ENCODE measurements at regions not wholly inside any gene's neighbourhood (a gene's known extent, or its start where the extent isn't known, plus 50 kb on each side); places are given as distances from the start of the nearest gene placed in this dataset.

DNA sequence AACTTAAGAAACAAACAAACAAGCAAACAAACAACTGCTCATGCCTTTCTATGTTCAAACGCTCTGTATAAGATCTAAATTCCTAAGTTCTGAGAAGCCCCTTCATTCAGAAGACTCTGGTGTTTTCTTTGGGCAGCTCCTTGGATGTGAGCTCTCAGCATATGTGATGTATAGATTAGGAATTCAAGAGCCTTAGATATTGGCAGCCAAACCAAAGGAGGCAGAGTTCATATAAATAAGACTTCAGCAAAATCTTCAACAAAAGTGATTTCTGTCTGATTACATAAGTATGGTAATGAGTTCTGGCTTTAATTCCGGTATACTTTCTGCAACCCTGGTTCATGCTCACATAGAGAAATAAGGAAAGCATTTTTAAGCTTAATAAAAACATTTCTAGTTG is 145.6 kb downstream of the DYRK2 start:
- Histone ChIP-seq H4K5ac (ENCODE audit: insufficient read length, low read depth, low read length) (no peak overlapping the region), H3K18ac (ENCODE audit: extremely low read depth, low read length) (no peak overlapping the region), H2BK120ac (replicated peaks; ENCODE audit: low read depth, low read length) (no peak overlapping the region), H4K8ac (ENCODE audit: extremely low read depth, insufficient read depth, low read length) (no peak overlapping the region), H3K79me2 (ENCODE audit: control insufficient read depth in 1 of 2, insufficient read depth in 2 of 2, low read length in 2 of 2) (no peaks in the 10 kb centered on the region), H3K79me1 (ENCODE audit: low read depth, low read length) (no peaks in the 10 kb centered on the region), H2AK5ac (ENCODE audit: low read depth, low read length) (no peak overlapping the region), H2AFZ (ENCODE audit: low read length) (no peak overlapping the region), H4K91ac (replicated peaks; ENCODE audit: insufficient read length, low read length) (no peak overlapping the region), H3K23ac (ENCODE audit: insufficient read length) (no peak overlapping the region), H2BK15ac (ENCODE audit: low read length) (no peak overlapping the region), H3K27me3 (replicated peaks in 1 of 4; ENCODE audit: control insufficient read depth in 3 of 4, extremely low read depth in 1 of 4, insufficient read depth in 3 of 4, low read length in 3 of 4) (no peaks in the 10 kb centered on the region), H2BK20ac (ENCODE audit: low read length) (no peak overlapping the region), H3K14ac (ENCODE audit: insufficient read length) (no peak overlapping the region), H4K20me1 (replicated peaks in 1 of 2; ENCODE audit: control insufficient read depth in 1 of 2, insufficient read depth in 2 of 2, low read length in 2 of 2) (no peaks in the 10 kb centered on the region), H3K23me2 (ENCODE audit: low read depth, low read length) (no peaks in the 10 kb centered on the region), H3K4me3 (ENCODE audit: extremely low read depth in 1 of 4, insufficient read depth in 2 of 4, low read depth in 3 of 4, low read length in 4 of 4) (no peak overlapping the region), H3K9me3 (ENCODE audit: insufficient read depth in 2 of 2, low read depth in 1 of 2, low read length in 1 of 2) (no peaks in the 10 kb centered on the region; a peak in 1 of 4 replicates), H3K27ac (ENCODE audit: low read depth, low read length) (no peak overlapping the region), H3K9ac (replicated peaks in 1 of 4; ENCODE audit: extremely low read depth in 1 of 4, low read depth in 3 of 4, low read length in 3 of 4) (no peak overlapping the region), H3K56ac (replicated peaks; ENCODE audit: insufficient read length, low read depth, low read length) (no peak overlapping the region), H3K36me3 (ENCODE audit: control insufficient read depth in 2 of 4, insufficient read depth in 4 of 4, low read length in 3 of 4) (no peaks in the 10 kb centered on the region), H2BK5ac (ENCODE audit: low read depth, low read length) (no peak overlapping the region), H3K4ac (replicated peaks; ENCODE audit: insufficient read length, low read depth, low read length) (no peak overlapping the region), H3K4me2 (ENCODE audit: insufficient read depth in 1 of 2, low read depth in 2 of 2, low read length in 2 of 2) (no peak overlapping the region), H2BK12ac (ENCODE audit: low read depth, low read length) (no peak overlapping the region), H3K4me1 (replicated peaks in 1 of 4; ENCODE audit: control insufficient read depth in 3 of 4, insufficient read depth in 4 of 4, low read length in 3 of 4) (peaks cover 0 to 4% (median 0%) of the 10 kb centered on the region in 4 experiments; a peak in 2 of 7 replicates)
- DNase-seq (ENCODE audit: low read depth in 1 of 2, low spot score in 2 of 2), result no peak
- WGBS, 2 experiments (ENCODE audit: extremely low coverage in 1 of 2, insufficient coverage in 1 of 2, insufficient read length in 1 of 2, insufficient replicate concordance in 2 of 2, low coverage in 1 of 2, low lambda C conversion rate in 2 of 2, missing lambda C conversion rate in 1 of 2), result 86% methylated on average over 2 of the region's 2 CpGs; no CpG with 5 or more reads in 1 of the 2 experiments
- ChIA-PET POLR2A (ENCODE audit: partially characterized antibody) (no interaction called here), CTCF (ENCODE audit: partially characterized antibody) (interaction anchor here (1.1 to 1.3 kb wide), 2 partner anchors 10 kb away, joined by 3 to 4 read pairs; no protein-coding TSS in a partner anchor)
- FAIRE-seq, result no peak
- TF ChIP-seq MAFK (IDR thresholded peaks at IDR 0.05; ENCODE audit: low read depth, low read length), result no peak
- no peak for TF ChIP-seq PHF8 (conservative IDR thresholded peaks at IDR 0.05; ENCODE audit: low read depth, low read length)
- TF ChIP-seq SIX5 (IDR thresholded peaks at IDR 0.05; ENCODE audit: low read depth, low read length), result no peak
- TF ChIP-seq, protein P1, sequence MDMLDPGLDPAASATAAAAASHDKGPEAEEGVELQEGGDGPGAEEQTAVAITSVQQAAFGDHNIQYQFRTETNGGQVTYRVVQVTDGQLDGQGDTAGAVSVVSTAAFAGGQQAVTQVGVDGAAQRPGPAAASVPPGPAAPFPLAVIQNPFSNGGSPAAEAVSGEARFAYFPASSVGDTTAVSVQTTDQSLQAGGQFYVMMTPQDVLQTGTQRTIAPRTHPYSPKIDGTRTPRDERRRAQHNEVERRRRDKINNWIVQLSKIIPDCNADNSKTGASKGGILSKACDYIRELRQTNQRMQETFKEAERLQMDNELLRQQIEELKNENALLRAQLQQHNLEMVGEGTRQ (IDR thresholded peaks at IDR 0.05; ENCODE audit: low read length), result no peak
- no peak for TF ChIP-seq RAD21 (IDR thresholded peaks at IDR 0.05 in 1 of 2, conservative IDR thresholded peaks at IDR 0.05 in 1 of 2; ENCODE audit: low read depth in 2 of 2, low read length in 2 of 2)
- no peak for TF ChIP-seq GABPA (IDR thresholded peaks at IDR 0.05; ENCODE audit: borderline replicate concordance, insufficient read depth, low read length)
- no peak for TF ChIP-seq SP4 (IDR thresholded peaks at IDR 0.05; ENCODE audit: low read length)
- no peak for TF ChIP-seq TBP (IDR thresholded peaks at IDR 0.05; ENCODE audit: low read depth, low read length)
- no peak for TF ChIP-seq BACH1 (IDR thresholded peaks at IDR 0.05; ENCODE audit: low read length)
- no peak for TF ChIP-seq BCL11A (IDR thresholded peaks at IDR 0.05; ENCODE audit: low read depth in 2 of 2, low read length in 2 of 2)
- TF ChIP-seq SIN3A (conservative IDR thresholded peaks at IDR 0.05 in 1 of 2, IDR thresholded peaks at IDR 0.05 in 1 of 2; ENCODE audit: low read depth in 1 of 2, low read length in 2 of 2), result no peak
- no peak for TF ChIP-seq KDM5A (IDR thresholded peaks at IDR 0.05; ENCODE audit: low read length)

Data from H1 (cell line).